ENCODE measurements at regions not wholly inside any gene's neighbourhood (a gene's known extent, or its start where the extent isn't known, plus 50 kb on each side); places are given as distances from the start of the nearest gene placed in this dataset.

DNA sequence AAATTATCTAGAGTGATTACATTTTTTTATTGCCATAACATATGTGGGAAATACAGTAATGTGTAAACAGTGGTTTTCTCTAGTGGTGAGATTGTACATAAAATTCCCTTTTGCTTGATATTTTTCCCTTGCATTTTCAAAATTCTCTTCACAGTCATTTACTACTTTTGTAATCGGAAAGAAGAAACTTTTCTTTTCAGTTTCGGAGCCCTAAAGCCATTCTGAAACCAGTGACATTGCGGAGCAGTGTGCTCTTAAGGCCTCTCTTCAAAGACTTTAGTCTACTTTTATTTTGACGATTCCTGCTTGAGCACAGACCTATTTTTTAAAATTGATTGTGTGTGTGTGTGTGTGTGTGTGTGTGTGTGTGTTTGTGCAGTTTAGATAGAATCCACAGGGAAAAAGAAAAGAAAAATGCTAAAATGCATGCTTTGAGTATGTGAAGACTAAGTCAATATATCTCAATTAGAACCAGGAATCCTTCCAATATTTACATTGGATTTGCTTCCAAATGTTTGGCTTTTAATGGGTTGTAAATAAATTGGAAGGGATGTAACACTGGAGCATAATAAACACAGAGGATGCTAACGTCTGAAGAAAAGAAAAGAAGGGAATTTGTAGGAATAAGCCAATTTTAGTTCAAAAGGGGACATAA lies 357.4 kb downstream of the RND3 start:
- H3K9me3 ChIP-seq (ENCODE audit: control insufficient read depth, insufficient read depth, low read length): peaks cover 4% of the 10 kb centered on the region
- no peak overlapping the region for H3K4me3 ChIP-seq (ENCODE audit: low read length)
- Mint-ChIP-seq H3K27ac (no peak overlapping the region), H3K4me1 (no peaks in the 10 kb centered on the region), H3K9me3 (peaks cover 4 to 12% of the 10 kb centered on the region in 2 donors), H3K4me3 (no peak overlapping the region), H3K27me3 (ENCODE audit: low read depth in 2 of 2) (no peaks in the 10 kb centered on the region), H3K36me3 (no peaks in the 10 kb centered on the region)
- WGBS (ENCODE audit: insufficient coverage): 85% methylated on average over 5 of the region's 5 CpGs
- no peaks in the 10 kb centered on the region for H3K27me3 ChIP-seq (ENCODE audit: control insufficient read depth, insufficient read depth, low read length)
- intact Hi-C loops (cut with micrococcal nuclease): no loop called here
- DNase-seq (no peak), ATAC-seq (no peak)
- H3K36me3 ChIP-seq (ENCODE audit: control insufficient read depth, insufficient read depth, low read length): no peaks in the 10 kb centered on the region
- H3K27ac ChIP-seq (ENCODE audit: low read length): no peak overlapping the region
- peaks cover 5% of the 10 kb centered on the region for H3K4me1 ChIP-seq (ENCODE audit: control insufficient read depth, insufficient read depth, low read length)
- TF ChIP-seq, protein P1, sequence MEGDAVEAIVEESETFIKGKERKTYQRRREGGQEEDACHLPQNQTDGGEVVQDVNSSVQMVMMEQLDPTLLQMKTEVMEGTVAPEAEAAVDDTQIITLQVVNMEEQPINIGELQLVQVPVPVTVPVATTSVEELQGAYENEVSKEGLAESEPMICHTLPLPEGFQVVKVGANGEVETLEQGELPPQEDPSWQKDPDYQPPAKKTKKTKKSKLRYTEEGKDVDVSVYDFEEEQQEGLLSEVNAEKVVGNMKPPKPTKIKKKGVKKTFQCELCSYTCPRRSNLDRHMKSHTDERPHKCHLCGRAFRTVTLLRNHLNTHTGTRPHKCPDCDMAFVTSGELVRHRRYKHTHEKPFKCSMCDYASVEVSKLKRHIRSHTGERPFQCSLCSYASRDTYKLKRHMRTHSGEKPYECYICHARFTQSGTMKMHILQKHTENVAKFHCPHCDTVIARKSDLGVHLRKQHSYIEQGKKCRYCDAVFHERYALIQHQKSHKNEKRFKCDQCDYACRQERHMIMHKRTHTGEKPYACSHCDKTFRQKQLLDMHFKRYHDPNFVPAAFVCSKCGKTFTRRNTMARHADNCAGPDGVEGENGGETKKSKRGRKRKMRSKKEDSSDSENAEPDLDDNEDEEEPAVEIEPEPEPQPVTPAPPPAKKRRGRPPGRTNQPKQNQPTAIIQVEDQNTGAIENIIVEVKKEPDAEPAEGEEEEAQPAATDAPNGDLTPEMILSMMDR (IDR thresholded peaks at IDR 0.05): no peak

DNA sequence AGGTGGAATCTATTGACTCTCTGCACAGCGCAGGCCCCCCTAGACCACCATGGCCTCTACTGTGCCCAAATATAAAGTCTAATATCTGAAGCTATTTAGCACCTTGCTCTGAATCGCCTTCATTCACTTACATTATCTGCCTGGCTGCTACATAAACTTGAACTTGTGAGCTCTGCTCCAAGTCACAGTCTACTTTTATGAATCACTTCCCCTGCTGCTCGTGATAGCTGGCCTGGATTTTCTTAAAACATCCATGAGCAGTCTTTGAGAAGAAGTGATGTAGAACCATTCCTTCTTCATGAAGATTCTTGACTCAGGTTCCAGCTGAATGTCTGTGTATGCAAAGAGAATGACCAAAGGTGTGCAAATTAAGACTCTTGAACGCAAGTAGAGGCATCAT lies 359.5 kb downstream of the RND3 start:
- H3K27me3 ChIP-seq (ENCODE audit: control insufficient read depth, insufficient read depth, low read length): no peaks in the 10 kb centered on the region
- no peak overlapping the region for H3K27ac Mint-ChIP-seq
- ATAC-seq: no peak
- no peaks in the 10 kb centered on the region for H3K4me1 Mint-ChIP-seq
- H3K36me3 ChIP-seq (ENCODE audit: control insufficient read depth, insufficient read depth, low read length): no peaks in the 10 kb centered on the region
- no peaks in the 10 kb centered on the region for H3K36me3 Mint-ChIP-seq
- H3K27ac ChIP-seq (ENCODE audit: low read length): no peak overlapping the region
- no peak for DNase-seq
- no peak overlapping the region for H3K4me3 ChIP-seq (ENCODE audit: low read length)
- 78% methylated on average over 4 of the region's 4 CpGs for WGBS (ENCODE audit: insufficient coverage)
- H3K4me1 ChIP-seq (ENCODE audit: control insufficient read depth, insufficient read depth, low read length): peaks cover 5% of the 10 kb centered on the region
- intact Hi-C loops (cut with micrococcal nuclease): no loop called here
- H3K9me3 ChIP-seq (ENCODE audit: control insufficient read depth, insufficient read depth, low read length): peaks cover 4% of the 10 kb centered on the region
- H3K9me3 Mint-ChIP-seq: peaks cover 9 to 11% of the 10 kb centered on the region in 2 donors
- H3K4me3 Mint-ChIP-seq: no peak overlapping the region
- no peaks in the 10 kb centered on the region for H3K27me3 Mint-ChIP-seq (ENCODE audit: low read depth in 2 of 2)
- TF ChIP-seq, protein P1 (IDR thresholded peaks at IDR 0.05): no peak

DNA sequence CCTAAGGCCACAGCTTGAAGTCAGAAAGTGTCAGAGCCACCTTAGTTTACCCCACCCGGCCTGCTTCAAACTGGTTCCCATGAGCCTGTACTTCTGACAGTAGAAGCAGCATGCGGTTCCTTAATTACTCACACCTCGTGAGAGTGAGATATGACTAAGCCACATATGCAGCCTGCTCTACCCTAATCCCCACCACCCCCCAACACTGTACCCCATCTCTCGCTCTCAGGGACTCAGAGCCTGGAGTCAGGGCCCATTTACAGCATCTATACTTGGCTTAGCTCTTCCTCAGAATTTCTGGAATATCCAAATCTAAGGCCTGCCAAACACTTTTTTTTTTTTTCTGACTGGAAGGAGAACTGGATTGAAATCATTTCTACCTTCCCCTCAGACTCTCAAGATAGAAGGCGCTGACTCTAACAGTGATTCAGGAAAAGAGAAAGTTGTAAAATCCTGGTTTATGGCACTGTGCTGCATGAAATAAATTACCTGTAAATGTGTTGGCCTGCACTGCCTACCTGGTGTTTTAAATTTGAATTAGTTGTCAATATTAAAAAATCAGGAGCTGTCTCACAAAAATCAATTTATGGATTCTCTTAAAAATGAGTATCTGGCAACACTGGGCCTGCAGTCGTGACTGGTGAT lies 360.0 kb downstream of the RND3 start:
- TF ChIP-seq, protein P1 (IDR thresholded peaks at IDR 0.05): no peak
- Histone ChIP-seq H3K4me1 (ENCODE audit: control insufficient read depth, insufficient read depth, low read length) (peaks cover 5% of the 10 kb centered on the region), H3K36me3 (ENCODE audit: control insufficient read depth, insufficient read depth, low read length) (no peaks in the 10 kb centered on the region), H3K4me3 (ENCODE audit: low read length) (no peak overlapping the region), H3K27ac (ENCODE audit: low read length) (no peak overlapping the region), H3K9me3 (ENCODE audit: control insufficient read depth, insufficient read depth, low read length) (peaks cover 4% of the 10 kb centered on the region), H3K27me3 (ENCODE audit: control insufficient read depth, insufficient read depth, low read length) (no peaks in the 10 kb centered on the region)
- intact Hi-C loops (cut with micrococcal nuclease): no loop called here
- no peaks in the 10 kb centered on the region for H3K36me3 Mint-ChIP-seq
- no peak overlapping the region for H3K4me3 Mint-ChIP-seq
- peak; percentile 35 to 66 (median 63) for ATAC-seq
- WGBS (ENCODE audit: insufficient coverage): 81% methylated on average over 6 of the region's 6 CpGs
- peaks cover 9 to 11% of the 10 kb centered on the region in 2 donors for H3K9me3 Mint-ChIP-seq
- no peaks in the 10 kb centered on the region for H3K27me3 Mint-ChIP-seq (ENCODE audit: low read depth in 2 of 2)
- H3K4me1 Mint-ChIP-seq: no peaks in the 10 kb centered on the region
- H3K27ac Mint-ChIP-seq: no peak overlapping the region
- DNase-seq: peak in 1 of 2 donors; percentile 1
